Loucy (cell line): ENCODE measurements at regions not wholly inside any gene's neighbourhood (a gene's known extent, or its start where the extent isn't known, plus 50 kb on each side); places are given as distances from the start of the nearest gene placed in this dataset.

Experiments used
- H2AFZ ChIP-seq: fragments of 200-600 bp; sonication (generic); 2 replicates; pipeline ENCODE4 v1.6.0; 2016; ENCODE audit warnings: antibody characterized with exemption, mild to moderate bottlenecking, low read length, moderate library complexity
- H3F3A ChIP-seq: fragments of 200-600 bp; 2 replicates; pipeline ENCODE4 v1.6.0; 2016; ENCODE audit warnings: antibody characterized with exemption, low read depth, mild to moderate bottlenecking
- H3K27me3 ChIP-seq: fragments of 200-600 bp; sonication (generic); 2 replicates; pipeline ENCODE4 v1.6.1; 2014; ENCODE audit warnings: low read length, mild to moderate bottlenecking; ENCODE audit not compliant: insufficient read depth, poor library complexity, severe bottlenecking
- H3K36me3 ChIP-seq: fragments of 200-600 bp; sonication (generic); 2 replicates; pipeline ENCODE4 v1.6.1; 2016; ENCODE audit warnings: low read length; ENCODE audit not compliant: insufficient read depth
- H3K4me1 ChIP-seq: fragments of 200-600 bp; sonication (generic); 2 replicates; pipeline ENCODE4 v1.5.1; 2014; ENCODE audit warnings: low read length, mild to moderate bottlenecking; ENCODE audit not compliant: insufficient read depth, poor library complexity, severe bottlenecking
- H3K4me2 ChIP-seq: fragments of 200-600 bp; sonication (generic); 2 replicates; pipeline ENCODE4 v1.6.0; 2014; ENCODE audit warnings: antibody characterized with exemption, low read length, low read depth, mild to moderate bottlenecking; ENCODE audit not compliant: poor library complexity, severe bottlenecking
- H3K4me3 ChIP-seq: fragments of 200-600 bp; sonication (generic); 2 replicates; pipeline ENCODE4 v1.5.1; 2014; ENCODE audit warnings: low read length, mild to moderate bottlenecking, mixed read lengths; ENCODE audit not compliant: poor library complexity, severe bottlenecking
- H3K79me2 ChIP-seq: fragments of 200-600 bp; sonication (generic); 2 replicates; pipeline ENCODE4 v1.6.1; 2014; ENCODE audit warnings: low read length; ENCODE audit not compliant: insufficient read depth
- H3K9ac ChIP-seq: fragments of 200-600 bp; sonication (generic); 2 replicates; pipeline ENCODE4 v1.6.0; 2014; ENCODE audit warnings: mild to moderate bottlenecking, low read depth, low read length, moderate library complexity; ENCODE audit not compliant: poor library complexity, severe bottlenecking
- H3K9me2 ChIP-seq: fragments of 200-600 bp; sonication (generic); replicated peaks from 2 replicates; pipeline ENCODE4 v1.6.1; 2016; ENCODE audit warnings: low read depth, low read length, mixed read lengths
- H3K9me3 ChIP-seq: fragments of 200-600 bp; sonication (generic); 2 replicates; pipeline ENCODE4 v1.6.1; 2014; ENCODE audit warnings: mild to moderate bottlenecking, antibody characterized with exemption, low read length, low read depth; ENCODE audit not compliant: insufficient read depth
- H4K20me1 ChIP-seq: fragments of 200-600 bp; sonication (generic); 2 replicates; pipeline ENCODE4 v1.6.0; 2014; ENCODE audit warnings: antibody characterized with exemption, low read length, mild to moderate bottlenecking; ENCODE audit not compliant: insufficient read depth, poor library complexity, severe bottlenecking
- CTCF ChIP-seq: fragments of 200-600 bp; sonication (generic); conservative IDR thresholded peaks from 2 replicates; pipeline ENCODE4 v1.5.1; 2014; ENCODE audit warnings: mild to moderate bottlenecking, antibody characterized with exemption, low read length
- EZH2phosphoT487 ChIP-seq: fragments of 200-600 bp; IDR thresholded peaks from 2 replicates; pipeline ENCODE4 v1.6.1; 2018; ENCODE audit warnings: antibody characterized with exemption, mild to moderate bottlenecking, moderate library complexity, borderline replicate concordance

- Histone ChIP-seq H4K20me1 (no peaks in the 10 kb centered on the region), H3K4me1 (peaks cover 11% of the 10 kb centered on the region), H3K36me3 (no peaks in the 10 kb centered on the region), H3K4me3 (no peak overlapping the region), H3K79me2 (no peaks in the 10 kb centered on the region), H3K27me3 (no peaks in the 10 kb centered on the region), H2AFZ (no peak overlapping the region), H3K9me3 (no peaks in the 10 kb centered on the region), H3K4me2 (no peak overlapping the region), H3F3A (no peaks in the 10 kb centered on the region), H3K9ac (no peak overlapping the region), H3K9me2 (no peaks in the 10 kb centered on the region)
- TF ChIP-seq CTCF (no peak), EZH2phosphoT487 (no peak)
Measured at GRCh38 chr17:77654850-77655249, 303.7 kb upstream of the TNRC6C start.

GRCh38 chr17:77656054-77656453, 302.4 kb upstream of the TNRC6C start:
- no peaks in the 10 kb centered on the region for H3K9me2 ChIP-seq
- no peaks in the 10 kb centered on the region for H3K36me3 ChIP-seq
- no peaks in the 10 kb centered on the region for H3K9me3 ChIP-seq
- no peaks in the 10 kb centered on the region for H3K27me3 ChIP-seq
- TF ChIP-seq EZH2phosphoT487: no peak
- H4K20me1 ChIP-seq: no peaks in the 10 kb centered on the region
- no peak overlapping the region for H2AFZ ChIP-seq
- no peak overlapping the region for H3K9ac ChIP-seq
- H3K4me1 ChIP-seq: peaks cover 4% of the 10 kb centered on the region
- no peak overlapping the region for H3K4me3 ChIP-seq
- H3K79me2 ChIP-seq: no peaks in the 10 kb centered on the region
- H3K4me2 ChIP-seq: no peak overlapping the region
- H3F3A ChIP-seq: no peaks in the 10 kb centered on the region

- TF ChIP-seq CTCF (no peak), EZH2phosphoT487 (no peak)
- Histone ChIP-seq H4K20me1 (no peaks in the 10 kb centered on the region), H3K4me3 (no peak overlapping the region), H3K9me3 (no peaks in the 10 kb centered on the region), H2AFZ (peak overlapping the region; percentile 60; the same call in 1 of the 2 replicates), H3K4me1 (peaks cover 4% of the 10 kb centered on the region), H3K9me2 (no peaks in the 10 kb centered on the region), H3F3A (no peaks in the 10 kb centered on the region), H3K27me3 (no peaks in the 10 kb centered on the region), H3K79me2 (no peaks in the 10 kb centered on the region), H3K36me3 (no peaks in the 10 kb centered on the region), H3K9ac (no peak overlapping the region), H3K4me2 (no peak overlapping the region)
Measured at GRCh38 chr17:77657839-77658238, 300.7 kb upstream of the TNRC6C start.

- no peaks in the 10 kb centered on the region for H3K9me3 ChIP-seq
- no peaks in the 10 kb centered on the region for H3K9me2 ChIP-seq
- H2AFZ ChIP-seq: no peak overlapping the region
- no peaks in the 10 kb centered on the region for H3K36me3 ChIP-seq
- H3K27me3 ChIP-seq: no peaks in the 10 kb centered on the region
- H3K9ac ChIP-seq: no peak overlapping the region
- peaks cover 4% of the 10 kb centered on the region for H3K4me1 ChIP-seq
- H3K4me3 ChIP-seq: no peak overlapping the region
- TF ChIP-seq CTCF: no peak
- TF ChIP-seq EZH2phosphoT487: no peak
- no peak overlapping the region for H3K4me2 ChIP-seq
- no peaks in the 10 kb centered on the region for H3F3A ChIP-seq
- H3K79me2 ChIP-seq: no peaks in the 10 kb centered on the region
- H4K20me1 ChIP-seq: no peaks in the 10 kb centered on the region
Measured at GRCh38 chr17:77660524-77660923, 298.0 kb upstream of the TNRC6C start.
